Natural killer cell treated with Interleukin-12 subunit alpha and Interleukin-12 subunit beta and Interleukin-15 and Interleukin-18, amount 100 ng/mL, for 72 hours (primary cell): ENCODE measurements at regions not wholly inside any gene's neighbourhood (a gene's known extent, or its start where the extent isn't known, plus 50 kb on each side); places are given as distances from the start of the nearest gene placed in this dataset.

Source experiments
- ATAC-seq, 2 donors: fragments of 150-1000 bp; cut with Tn5 transposase in 1 of 2; sonication (Bioruptor Pico), chemical (Tn5 transposase) in 1 of 2; 2 replicates each; pipeline ENCODE4 v1.10.0; 2021
- DNase-seq: peaks from one replicate; pipeline ENCODE4 v3.0.0; 2022; ENCODE audit warnings: low spot score
- H3K27ac Mint-ChIP-seq, 2 donors: 1 replicate in 1 of 2; 2 replicates in 1 of 2; pipeline ENCODE4 v1.8.0; 2022; ENCODE audit warnings: mixed read lengths in 2 of 2, mild to moderate bottlenecking in 1 of 2, moderate library complexity in 1 of 2
- H3K27me3 Mint-ChIP-seq, 2 donors: 1 replicate in 1 of 2; 2 replicates in 1 of 2; pipeline ENCODE4 v1.8.0; 2022; ENCODE audit warnings: mixed read lengths in 2 of 2
- H3K36me3 Mint-ChIP-seq: one replicate; pipeline ENCODE4 v1.8.0; 2022; ENCODE audit warnings: mixed read lengths
- H3K4me1 Mint-ChIP-seq, 2 donors: 1 replicate in 1 of 2; 2 replicates in 1 of 2; pipeline ENCODE4 v1.8.0; 2022; ENCODE audit warnings: low read depth in 2 of 2, mixed read lengths in 2 of 2, mild to moderate bottlenecking in 1 of 2
- H3K4me3 Mint-ChIP-seq: one replicate; pipeline ENCODE4 v1.8.0; 2022; ENCODE audit warnings: mixed read lengths
- H3K9me3 Mint-ChIP-seq: 2 replicates; pipeline ENCODE4 v1.8.0; 2022; ENCODE audit warnings: mixed read lengths

DNA sequence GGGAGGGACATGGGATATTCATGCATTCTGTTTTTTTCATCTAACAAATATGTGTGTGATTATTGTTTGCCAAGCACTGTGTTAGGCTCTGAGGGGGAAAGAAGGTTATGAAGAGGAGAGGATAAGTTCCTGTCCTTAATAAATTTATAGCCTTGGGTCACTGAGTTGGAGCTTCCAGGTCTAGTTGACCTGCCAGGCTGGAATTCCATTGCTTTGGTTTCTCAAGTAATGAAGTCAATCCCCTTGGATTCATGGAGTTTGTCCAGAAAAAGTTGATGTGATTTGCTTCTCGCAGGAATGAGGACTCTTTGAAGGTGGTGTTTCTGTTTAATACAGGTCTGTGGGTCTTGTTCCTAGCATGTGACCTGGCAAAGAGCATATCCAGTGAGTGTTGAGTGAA lies 156.2 kb downstream of the ADAMTS15 start:
- Mint-ChIP-seq H3K36me3 (no peaks in the 10 kb centered on the region), H3K4me3 (no peak overlapping the region), H3K9me3 (no peaks in the 10 kb centered on the region), H3K27me3 (peaks cover 0 to 10% of the 10 kb centered on the region in 2 donors), H3K27ac (no peak overlapping the region), H3K4me1 (no peaks in the 10 kb centered on the region)
- ATAC-seq, result no peak
- no peak for DNase-seq

GRCh38 chr11:130606178-130606577 lies 157.7 kb downstream of the ADAMTS15 start:
- Mint-ChIP-seq H3K36me3 (no peaks in the 10 kb centered on the region), H3K27me3 (peaks cover 0 to 6% of the 10 kb centered on the region in 2 donors), H3K9me3 (no peaks in the 10 kb centered on the region), H3K4me1 (no peaks in the 10 kb centered on the region), H3K4me3 (no peak overlapping the region), H3K27ac (no peak overlapping the region)
- ATAC-seq (no peak), DNase-seq (no peak)

- H3K27me3 Mint-ChIP-seq, result peaks cover 0 to 6% of the 10 kb centered on the region in 2 donors
- no peaks in the 10 kb centered on the region for H3K36me3 Mint-ChIP-seq
- H3K4me3 Mint-ChIP-seq, result no peak overlapping the region
Measured at GRCh38 chr11:130606781-130607511, 158.5 kb downstream of the ADAMTS15 start.

DNA sequence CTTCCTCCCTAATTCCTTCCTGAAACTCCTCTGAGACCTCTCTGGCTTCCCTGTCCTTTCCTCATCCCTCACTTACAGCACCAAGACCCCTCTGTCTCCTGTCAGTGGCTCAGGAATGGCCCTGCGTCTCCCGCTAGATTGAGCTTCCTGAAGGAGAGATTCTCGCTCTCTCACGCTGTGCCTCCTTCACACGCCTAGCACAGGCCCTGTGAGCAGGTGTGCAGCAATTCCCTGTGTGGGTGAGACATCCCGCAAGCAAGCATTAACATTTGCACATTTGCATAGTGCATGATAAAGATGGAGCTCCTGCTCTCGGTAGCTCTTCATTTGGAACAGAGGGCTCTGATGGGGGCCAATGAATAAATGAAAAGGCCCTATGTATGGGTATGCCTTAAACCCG lies 159.8 kb downstream of the ADAMTS15 start:
- no peak overlapping the region for H3K4me3 Mint-ChIP-seq
- ATAC-seq, result no peak
- H3K27me3 Mint-ChIP-seq, result peaks cover 0 to 6% of the 10 kb centered on the region in 2 donors
- no peaks in the 10 kb centered on the region for H3K9me3 Mint-ChIP-seq
- no peaks in the 10 kb centered on the region for H3K36me3 Mint-ChIP-seq
- no peaks in the 10 kb centered on the region for H3K4me1 Mint-ChIP-seq
- H3K27ac Mint-ChIP-seq, result no peak overlapping the region
- DNase-seq, result no peak

More at GRCh38 chr11:130606781-130607511, 158.5 kb downstream of the ADAMTS15 start:
- no peak for DNase-seq
- H3K4me1 Mint-ChIP-seq, result no peaks in the 10 kb centered on the region
- H3K9me3 Mint-ChIP-seq, result no peaks in the 10 kb centered on the region
- no peak for ATAC-seq
- H3K27ac Mint-ChIP-seq, result no peak overlapping the region

DNA sequence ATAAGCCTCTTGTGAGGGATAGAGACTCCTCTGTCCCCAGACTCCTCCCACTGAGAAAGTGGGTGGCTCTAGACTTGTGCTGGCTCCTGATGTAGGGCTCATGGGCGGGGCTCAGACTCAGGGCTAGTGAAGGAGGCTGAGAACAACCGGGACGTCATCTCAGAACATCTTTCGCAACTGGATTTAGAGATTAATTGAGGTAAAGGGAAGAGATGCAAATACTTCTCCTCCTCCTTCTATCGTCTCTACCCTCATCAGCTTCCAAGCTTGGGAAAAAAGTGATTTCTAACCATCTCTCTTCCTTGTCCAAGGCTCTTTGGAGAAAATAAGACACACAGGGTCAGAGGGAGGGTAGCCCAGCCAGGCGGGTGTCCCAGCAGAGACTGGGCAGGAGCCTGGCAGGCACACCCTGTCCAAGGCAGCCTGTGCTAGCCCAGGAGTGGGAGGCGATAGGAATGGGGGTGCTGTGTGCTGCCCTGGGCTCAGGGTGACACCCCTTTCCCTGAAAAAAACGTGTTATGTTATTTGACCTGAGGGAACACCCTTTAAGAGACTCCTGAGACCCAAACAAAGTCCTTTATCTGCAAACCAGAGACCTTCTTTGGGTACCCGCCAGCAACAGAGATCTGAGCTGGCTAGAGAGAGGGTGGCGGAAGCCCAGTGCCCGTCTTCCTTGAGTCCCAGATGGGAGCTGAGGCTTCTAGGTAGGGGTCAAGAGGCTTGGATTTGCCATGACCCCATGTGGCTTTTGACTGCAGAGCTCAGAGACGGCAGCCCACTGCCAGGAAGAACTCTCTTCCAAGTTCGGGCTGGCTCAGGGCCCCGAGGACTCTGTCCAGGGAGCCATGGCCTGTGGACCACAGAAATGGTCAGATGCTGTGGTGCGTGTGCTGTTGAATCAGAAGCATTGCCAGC lies 160.9 kb downstream of the ADAMTS15 start:
- H3K27ac Mint-ChIP-seq, result no peak overlapping the region
- no peaks in the 10 kb centered on the region for H3K36me3 Mint-ChIP-seq
- DNase-seq (no peak), ATAC-seq (no peak)
- H3K4me1 Mint-ChIP-seq, result no peaks in the 10 kb centered on the region
- peaks cover 0 to 6% of the 10 kb centered on the region in 2 donors for H3K27me3 Mint-ChIP-seq
- no peaks in the 10 kb centered on the region for H3K9me3 Mint-ChIP-seq
- no peak overlapping the region for H3K4me3 Mint-ChIP-seq

- H3K36me3 Mint-ChIP-seq, result no peaks in the 10 kb centered on the region
- no peak overlapping the region for H3K4me3 Mint-ChIP-seq
- no peaks in the 10 kb centered on the region for H3K9me3 Mint-ChIP-seq
- H3K27me3 Mint-ChIP-seq, result peaks cover 0 to 4% of the 10 kb centered on the region in 2 donors
- DNase-seq (no peak), ATAC-seq (no peak)
- no peaks in the 10 kb centered on the region for H3K4me1 Mint-ChIP-seq
- no peak overlapping the region for H3K27ac Mint-ChIP-seq
Measured at GRCh38 chr11:130611791-130612251, 163.4 kb downstream of the ADAMTS15 start.

DNA sequence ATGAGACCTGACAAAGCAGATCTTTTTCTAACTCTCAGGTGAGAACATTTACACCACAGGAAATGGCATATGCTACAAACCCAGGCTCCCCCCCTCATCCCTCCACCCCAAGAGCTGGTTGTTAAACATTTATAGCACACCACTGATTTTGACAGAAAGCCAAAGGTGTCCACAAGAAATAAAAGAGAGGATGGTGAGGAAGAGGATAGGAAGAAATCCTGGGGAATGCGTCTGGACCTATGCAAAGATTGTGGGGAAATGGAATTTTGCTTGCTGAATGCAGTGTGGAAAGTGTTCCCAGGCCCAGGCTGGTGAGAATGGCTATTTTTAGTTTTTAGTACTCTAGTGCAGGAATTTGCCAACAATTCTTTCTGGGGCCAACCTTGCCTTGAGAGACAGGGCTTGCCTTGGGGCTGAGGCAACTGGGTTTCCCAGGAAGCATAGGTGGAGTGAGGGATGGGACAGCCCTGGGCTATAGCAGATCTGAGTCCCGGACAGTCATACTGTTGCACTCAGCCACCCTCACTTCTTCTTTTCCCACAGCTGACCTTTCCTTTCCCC lies 163.9 kb downstream of the ADAMTS15 start:
- H3K27ac Mint-ChIP-seq, result no peak overlapping the region
- no peaks in the 10 kb centered on the region for H3K4me1 Mint-ChIP-seq
- H3K4me3 Mint-ChIP-seq, result no peak overlapping the region
- H3K27me3 Mint-ChIP-seq, result peaks cover 0 to 4% of the 10 kb centered on the region in 2 donors
- no peaks in the 10 kb centered on the region for H3K36me3 Mint-ChIP-seq
- DNase-seq, result no peak
- ATAC-seq, result no peak
- no peaks in the 10 kb centered on the region for H3K9me3 Mint-ChIP-seq

DNA sequence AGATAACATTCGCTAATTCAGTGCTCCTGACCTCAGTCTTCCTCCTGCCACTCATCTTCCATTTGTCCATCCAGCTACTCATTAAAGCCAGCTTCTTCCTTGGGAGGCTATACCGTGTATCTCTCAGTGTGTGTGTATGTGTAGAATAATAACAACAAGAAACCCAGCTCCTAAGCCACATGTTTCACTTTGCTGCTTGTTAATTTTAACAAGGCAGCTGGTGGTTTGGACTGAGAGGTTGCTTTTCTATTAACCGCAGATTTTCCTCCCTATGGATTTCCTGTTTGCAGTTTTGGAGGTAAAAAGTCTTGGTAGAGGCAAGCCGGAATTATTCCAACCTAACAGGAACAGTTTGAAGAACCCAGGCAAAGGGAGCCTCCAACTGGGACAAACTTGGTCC lies 165.0 kb downstream of the ADAMTS15 start:
- no peaks in the 10 kb centered on the region for H3K9me3 Mint-ChIP-seq
- H3K27ac Mint-ChIP-seq, result no peak overlapping the region
- DNase-seq, result no peak
- H3K4me3 Mint-ChIP-seq, result no peak overlapping the region
- ATAC-seq, result no peak
- no peaks in the 10 kb centered on the region for H3K36me3 Mint-ChIP-seq
- no peaks in the 10 kb centered on the region for H3K4me1 Mint-ChIP-seq
- peaks cover 0 to under 1% of the 10 kb centered on the region in 2 donors for H3K27me3 Mint-ChIP-seq

- H3K27ac Mint-ChIP-seq, result no peak overlapping the region
- no peaks in the 10 kb centered on the region for H3K36me3 Mint-ChIP-seq
- no peak overlapping the region for H3K4me3 Mint-ChIP-seq
- DNase-seq, result no peak
- peaks cover 3% of the 10 kb centered on the region for H3K9me3 Mint-ChIP-seq
- H3K4me1 Mint-ChIP-seq, result no peaks in the 10 kb centered on the region
- no peak for ATAC-seq
- H3K27me3 Mint-ChIP-seq, result peaks cover 3 to 5% of the 10 kb centered on the region in 2 donors
Measured at GRCh38 chr11:130614591-130614990, 166.1 kb downstream of the ADAMTS15 start.

GRCh38 chr11:130615561-130615960 lies 167.1 kb downstream of the ADAMTS15 start:
- H3K27me3 Mint-ChIP-seq, result peaks cover 8 to 13% of the 10 kb centered on the region in 2 donors
- H3K36me3 Mint-ChIP-seq, result no peaks in the 10 kb centered on the region
- H3K4me3 Mint-ChIP-seq, result no peak overlapping the region
- no peak overlapping the region for H3K27ac Mint-ChIP-seq
- ATAC-seq (no peak), DNase-seq (no peak)
- H3K4me1 Mint-ChIP-seq, result no peaks in the 10 kb centered on the region
- peaks cover 3% of the 10 kb centered on the region for H3K9me3 Mint-ChIP-seq

- H3K9me3 Mint-ChIP-seq, result peaks cover 3% of the 10 kb centered on the region
- ATAC-seq, result no peak
- no peaks in the 10 kb centered on the region for H3K4me1 Mint-ChIP-seq
- no peaks in the 10 kb centered on the region for H3K36me3 Mint-ChIP-seq
- peaks cover 13 to 20% of the 10 kb centered on the region in 2 donors for H3K27me3 Mint-ChIP-seq
- H3K4me3 Mint-ChIP-seq, result no peak overlapping the region
- no peak for DNase-seq
- H3K27ac Mint-ChIP-seq, result no peak overlapping the region
Measured at GRCh38 chr11:130616573-130616972, 168.1 kb downstream of the ADAMTS15 start.

DNA sequence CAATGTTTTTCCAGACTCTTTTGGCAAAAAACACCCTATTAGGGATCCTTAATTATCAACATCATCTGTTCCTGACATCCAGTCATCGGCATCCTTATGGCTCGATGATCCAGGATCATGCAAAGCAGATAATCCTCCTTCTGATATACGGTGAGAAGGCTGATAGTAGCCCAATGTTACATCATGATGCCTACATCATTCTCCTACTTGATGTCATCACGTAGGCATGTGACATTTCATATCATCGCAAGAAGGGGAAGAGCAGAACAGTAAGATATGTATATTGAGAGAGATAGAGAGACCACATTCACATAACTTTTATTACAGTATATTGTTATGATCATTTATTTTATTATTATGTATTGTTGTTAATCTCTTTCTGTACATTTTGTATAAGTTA lies 168.6 kb downstream of the ADAMTS15 start:
- Mint-ChIP-seq H3K4me3 (no peak overlapping the region), H3K4me1 (no peaks in the 10 kb centered on the region), H3K27me3 (peaks cover 17 to 24% of the 10 kb centered on the region in 2 donors), H3K9me3 (peaks cover 3% of the 10 kb centered on the region), H3K36me3 (no peaks in the 10 kb centered on the region), H3K27ac (no peak overlapping the region)
- DNase-seq, result no peak
- ATAC-seq, result no peak

DNA sequence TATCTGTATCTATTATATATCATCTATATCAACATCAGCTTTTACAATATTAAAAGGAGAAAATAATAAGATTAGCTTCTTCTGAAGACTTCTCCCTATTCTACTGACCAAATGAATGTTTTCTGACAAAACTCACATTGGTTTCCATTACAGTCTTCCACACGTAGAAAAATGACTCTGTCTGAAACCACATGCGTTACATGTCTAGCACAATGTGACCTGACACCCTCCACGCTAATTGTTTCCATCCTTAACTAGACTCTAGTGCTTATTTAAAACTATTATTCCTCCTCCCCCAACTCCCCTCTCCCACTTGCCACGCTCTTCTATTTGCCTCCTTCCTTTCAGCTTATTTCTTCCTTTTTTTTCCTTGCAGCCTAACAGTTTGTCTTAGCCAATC lies 172.1 kb downstream of the ADAMTS15 start:
- Mint-ChIP-seq H3K4me1 (no peaks in the 10 kb centered on the region), H3K27me3 (peaks cover 32 to 46% of the 10 kb centered on the region in 2 donors), H3K27ac (no peak overlapping the region), H3K9me3 (peaks cover 3% of the 10 kb centered on the region), H3K4me3 (no peak overlapping the region), H3K36me3 (no peaks in the 10 kb centered on the region)
- ATAC-seq (no peak), DNase-seq (no peak)

- Mint-ChIP-seq H3K36me3 (no peaks in the 10 kb centered on the region), H3K27me3 (peaks cover 32 to 46% of the 10 kb centered on the region in 2 donors), H3K4me3 (no peak overlapping the region), H3K27ac (no peak overlapping the region), H3K4me1 (no peaks in the 10 kb centered on the region), H3K9me3 (peaks cover 3% of the 10 kb centered on the region)
- ATAC-seq (no peak), DNase-seq (no peak)
Measured at GRCh38 chr11:130622141-130622542, 173.7 kb downstream of the ADAMTS15 start.
